H1 (cell line): ENCODE measurements at regions not wholly inside any gene's neighbourhood (a gene's known extent, or its start where the extent isn't known, plus 50 kb on each side); places are given as distances from the start of the nearest gene placed in this dataset.

Source experiments
- EP300 ChIP-seq, 2 experiments: IDR thresholded peaks; 1 replicate in 1 of 2; 2 replicates in 1 of 2; pipeline ENCODE4 v1.6.1; 2011 to 2012; ENCODE audit warnings: low read depth in 2 of 2, low read length in 2 of 2, mild to moderate bottlenecking in 2 of 2, borderline replicate concordance in 1 of 2, inconsistent platforms in 1 of 2, moderate library complexity in 1 of 2
- POLR2A ChIP-seq, 2 experiments: IDR thresholded peaks; 1 replicate in 1 of 2; 2 replicates in 1 of 2; pipeline ENCODE4 v1.6.1; 2011; ENCODE audit warnings: low read depth in 2 of 2, low read length in 2 of 2, mild to moderate bottlenecking in 2 of 2; ENCODE audit errors: control extremely low read depth in 1 of 2
- SRF ChIP-seq: IDR thresholded peaks from 2 replicates; pipeline ENCODE4 v1.6.1; 2011; ENCODE audit warnings: mild to moderate bottlenecking, low read depth, low read length, moderate library complexity

DNA sequence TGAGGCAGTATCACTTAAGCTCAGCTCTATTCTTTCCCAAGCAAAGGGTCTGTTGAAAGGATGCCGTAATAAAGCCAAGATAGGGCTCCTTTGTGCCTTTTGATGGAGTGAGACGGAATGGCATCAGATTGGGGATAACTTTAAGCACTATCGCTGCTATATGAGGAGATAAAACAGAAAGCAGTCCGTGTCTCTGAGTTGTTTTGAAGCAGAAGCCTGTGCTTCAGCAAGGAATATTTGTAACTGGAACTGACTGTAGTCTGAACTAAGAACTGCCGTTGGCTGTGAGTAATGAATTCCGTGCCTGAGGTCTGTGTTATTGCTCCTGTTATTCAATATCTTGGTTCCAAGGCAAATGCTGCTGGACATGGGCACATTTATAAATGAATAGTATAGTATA, 297.4 kb downstream of the ANKRD50 start:
- TF ChIP-seq EP300 (IDR thresholded peaks at IDR 0.05; ENCODE audit: borderline replicate concordance in 1 of 2, low read depth in 2 of 2, low read length in 2 of 2) (no peak), SRF (no peak), POLR2A (IDR thresholded peaks at IDR 0.05; ENCODE audit: control extremely low read depth in 1 of 2, low read depth in 2 of 2, low read length in 2 of 2) (no peak)
